NCI-H774 (cell line): ENCODE measurements at regions not wholly inside any gene's neighbourhood (a gene's known extent, or its start where the extent isn't known, plus 50 kb on each side); places are given as distances from the start of the nearest gene placed in this dataset.
A peak's percentile ranks its signal among the peaks of the same experiment; 100 is the strongest.
"Not testable (repeated sequence)": the region's sequence is repeated elsewhere in the genome, so short reads cannot be mapped to it uniquely, and the experiment has no call there.

Source experiments
- DNase-seq: peaks from one replicate; lab custom pipeline; 2025; lab: John Stamatoyannopoulos, UW

- no peak for DNase-seq
Measured at GRCh38 chr15:91622235-91622634, 231.3 kb upstream of the SLCO3A1 start.

- DNase-seq = no peak
Measured at GRCh38 chr15:91622711-91623342, 230.7 kb upstream of the SLCO3A1 start.

- no peak for DNase-seq
Measured at GRCh38 chr15:91624353-91624968, 229.0 kb upstream of the SLCO3A1 start.

- DNase-seq = no peak
Measured at GRCh38 chr15:91625506-91625905, 228.0 kb upstream of the SLCO3A1 start.

- no peak for DNase-seq
Measured at GRCh38 chr15:91627473-91628278, 225.8 kb upstream of the SLCO3A1 start.

- DNase-seq = no peak
Measured at GRCh38 chr15:91630090-91630489, 223.4 kb upstream of the SLCO3A1 start.

GRCh38 chr15:91632176-91632575, 221.3 kb upstream of the SLCO3A1 start:
- no peak for DNase-seq

GRCh38 chr15:91632981-91633380, 220.5 kb upstream of the SLCO3A1 start:
- DNase-seq = no peak

- DNase-seq = no peak
Measured at GRCh38 chr15:91634179-91634578, 219.3 kb upstream of the SLCO3A1 start.

- no peak for DNase-seq
Measured at GRCh38 chr15:91635080-91635479, 218.4 kb upstream of the SLCO3A1 start.

GRCh38 chr15:91635641-91636040, 217.9 kb upstream of the SLCO3A1 start:
- DNase-seq = no peak

GRCh38 chr15:91649016-91649415, 204.5 kb upstream of the SLCO3A1 start:
- no peak for DNase-seq

GRCh38 chr15:91649831-91650321, 203.6 kb upstream of the SLCO3A1 start:
- DNase-seq = no peak

GRCh38 chr15:91651251-91651650, 202.3 kb upstream of the SLCO3A1 start:
- no peak for DNase-seq

- DNase-seq = no peak
Measured at GRCh38 chr15:91652610-91653207, 200.8 kb upstream of the SLCO3A1 start.

- not testable (repeated sequence) for DNase-seq
Measured at GRCh38 chr15:91655563-91656290, 197.8 kb upstream of the SLCO3A1 start.

GRCh38 chr15:91660174-91660649, 193.3 kb upstream of the SLCO3A1 start:
- peak; percentile 10 for DNase-seq

GRCh38 chr15:91664224-91664836, 189.2 kb upstream of the SLCO3A1 start:
- DNase-seq = no peak

- no peak for DNase-seq
Measured at GRCh38 chr15:91665212-91665611, 188.3 kb upstream of the SLCO3A1 start.

GRCh38 chr15:91668370-91668769, 185.1 kb upstream of the SLCO3A1 start:
- DNase-seq = no peak

GRCh38 chr15:91670108-91670507, 183.4 kb upstream of the SLCO3A1 start:
- no peak for DNase-seq
